ENCODE measurements at regions not wholly inside any gene's neighbourhood (a gene's known extent, or its start where the extent isn't known, plus 50 kb on each side); places are given as distances from the start of the nearest gene placed in this dataset. TPM values are rescaled to one million over a fixed set of nuclear protein-coding genes. Genes with fewer than 3 reads are reported as not detected.

DNA sequence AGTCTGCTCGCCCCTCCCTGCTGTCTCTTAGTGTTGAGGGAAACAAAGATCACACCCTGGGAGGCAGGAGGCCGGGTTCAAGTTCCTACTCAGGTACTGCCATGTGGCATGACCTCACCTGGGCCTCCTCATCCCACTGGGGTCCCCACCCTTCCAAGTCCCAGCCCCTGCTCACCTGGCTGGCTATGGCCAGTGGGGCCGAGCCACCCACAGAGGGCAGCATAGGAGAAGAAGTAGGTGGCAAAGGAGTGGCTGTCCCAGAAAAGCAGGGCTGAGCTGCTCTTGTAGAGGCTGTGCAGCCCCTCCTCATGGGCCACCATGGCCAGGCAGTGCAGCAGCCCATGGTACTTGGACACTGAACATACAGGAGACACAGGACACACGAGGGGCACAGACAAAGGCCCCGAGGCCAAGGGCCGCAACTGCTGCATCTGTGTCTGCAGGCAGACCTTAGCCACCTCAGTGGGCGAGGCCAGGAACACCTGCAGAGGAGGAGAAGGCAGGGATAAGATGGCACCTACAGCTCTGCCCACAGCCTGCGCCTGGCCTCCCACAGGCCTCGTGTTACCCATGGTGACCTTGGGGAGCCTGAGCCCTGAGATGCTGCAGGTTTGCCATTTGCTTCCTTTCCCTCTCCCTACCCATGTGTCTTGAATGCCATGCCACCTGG, 50.6 kb upstream of the MPEG1 start:
- DNase-seq (ENCODE audit: low read depth, low spot score): no peak
- CTCF ChIA-PET: interaction anchor here (1.2 kb wide), 1 partner anchor 92 kb away, joined by 3 read pairs; the partner anchor contains the start of gene DTX4
- no peaks in the 10 kb centered on the region for H3K9me1 ChIP-seq (replicated peaks; ENCODE audit: control insufficient read depth, extremely low read depth, insufficient read depth, low read length)
- no TSS peak for BruUV-seq (replicated peaks)
- POLR2A ChIA-PET: no interaction called here
- no peak overlapping the region for H3K4me2 ChIP-seq (ENCODE audit: insufficient read depth, low read length)
- H3K36me3 ChIP-seq (ENCODE audit: control insufficient read depth in 2 of 2, extremely low read depth in 1 of 2, insufficient read depth in 2 of 2, low read length in 2 of 2): no peaks in the 10 kb centered on the region
- no peak overlapping the region for H3K27ac ChIP-seq (ENCODE audit: insufficient read depth, low read depth, low read length)
- H3K79me2 ChIP-seq (ENCODE audit: control insufficient read depth, insufficient read depth, low read length): no peaks in the 10 kb centered on the region
- no peak overlapping the region for H3K4me3 ChIP-seq (replicated peaks in 1 of 3; ENCODE audit: insufficient read depth in 1 of 3, low read depth in 1 of 3, low read length in 3 of 3)
- H3K9ac ChIP-seq (replicated peaks; ENCODE audit: extremely low read depth, insufficient read depth, low read length): no peak overlapping the region
- no peaks in the 10 kb centered on the region for H4K20me1 ChIP-seq (replicated peaks; ENCODE audit: control insufficient read depth, extremely low read depth, insufficient read depth, low read length)
- H3K4me1 ChIP-seq (ENCODE audit: control insufficient read depth, extremely low read depth, insufficient read depth, low read length): no peaks in the 10 kb centered on the region
- H3K27me3 ChIP-seq (ENCODE audit: control insufficient read depth in 2 of 2, insufficient read depth in 2 of 2, low read length in 2 of 2): no peaks in the 10 kb centered on the region
- dilution Hi-C loops (cut with MboI; ENCODE audit: extremely low pct_ligation_motif_present, low sequenced_read_pairs) (no loop called here), intact Hi-C loops (cut with micrococcal nuclease) (no loop called here)
- no peak overlapping the region for H2AFZ ChIP-seq (ENCODE audit: low read depth, low read length)
- no peak for FAIRE-seq
- TF ChIP-seq MYC (IDR thresholded peaks at IDR 0.05; ENCODE audit: low read depth, low read length) (no peak), FOS (IDR thresholded peaks at IDR 0.05; ENCODE audit: borderline replicate concordance, insufficient read depth, low read length) (no peak), JUN (IDR thresholded peaks at IDR 0.05; ENCODE audit: borderline replicate concordance, insufficient read depth, insufficient read length, low read depth) (no peak), POLR2AphosphoS5 (IDR thresholded peaks at IDR 0.05; ENCODE audit: insufficient read depth, low read depth, low read length) (no peak)
- no peaks in the 10 kb centered on the region for H3K9me3 ChIP-seq (replicated peaks; ENCODE audit: control insufficient read depth, insufficient read depth, low read length)

Small RNA genes in the stretch of these regions (small RNA-seq; reads per million reads assigned to genes)
- gene RN7SL435P (ENCODE audit: insufficient read depth, insufficient read length, low read depth, low replicate concordance): not detected

Data from endothelial cell of umbilical vein (primary cell).